Stimulated activated CD8-positive, alpha-beta memory T cell treated with anti-CD3 and anti-CD28 coated beads, Interleukin-4, amount 100 ng/mL, for 1 hour (primary cell): ENCODE measurements at regions not wholly inside any gene's neighbourhood (a gene's known extent, or its start where the extent isn't known, plus 50 kb on each side); places are given as distances from the start of the nearest gene placed in this dataset.
A peak's percentile ranks its signal among the peaks of the same experiment; 100 is the strongest.

Experiments used
- DNase-seq, 2 donors: peaks; one replicate each; pipeline ENCODE4 v3.0.0-alpha.2; 2020; ENCODE audit warnings: low read depth in 2 of 2, low spot score in 1 of 2

DNA sequence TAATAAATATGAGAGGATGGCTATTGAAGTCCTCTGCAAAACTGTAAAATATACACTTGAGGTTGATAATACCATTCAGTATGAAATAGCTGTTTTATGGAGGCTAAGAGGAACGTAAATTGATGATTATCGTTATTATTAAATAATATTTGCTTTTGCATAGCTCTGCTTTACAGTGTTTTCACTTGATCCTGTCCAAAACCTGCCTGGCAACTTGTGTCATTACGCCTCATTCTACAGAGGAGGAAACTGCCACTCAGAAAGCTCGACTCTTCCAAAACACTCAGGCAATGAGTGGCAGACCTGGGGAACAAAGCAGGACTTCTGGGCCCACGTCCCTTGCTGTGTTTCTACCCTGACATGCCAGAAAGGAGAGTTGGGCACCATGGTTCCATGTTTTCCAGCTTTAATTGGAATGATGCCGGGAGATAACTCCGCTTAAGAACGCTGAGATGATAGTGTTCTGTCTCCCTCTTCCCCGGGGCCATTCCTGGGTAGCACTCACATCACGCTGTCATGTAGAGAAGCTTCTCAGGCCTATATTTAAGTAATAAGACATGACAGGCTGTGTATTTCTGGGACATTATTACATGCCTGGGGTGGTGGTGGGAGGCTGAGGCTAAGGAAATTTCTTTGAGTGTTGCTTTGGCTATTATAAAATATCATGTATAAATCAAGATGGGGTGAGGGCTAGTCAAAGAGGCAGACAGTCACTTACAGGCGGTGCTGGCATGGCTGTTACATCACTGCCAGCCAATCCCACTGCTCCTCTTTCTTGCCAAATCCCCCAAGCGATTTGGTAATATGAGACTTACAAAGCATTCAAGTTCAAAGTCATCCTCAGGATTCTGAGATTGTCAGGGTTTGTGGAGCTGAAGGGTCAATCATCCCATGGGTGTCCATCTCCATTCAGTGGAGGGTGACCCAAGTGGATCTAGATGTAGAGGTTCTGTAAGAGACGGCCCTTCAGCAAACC is 501.7 kb downstream of the INSC start:
- no peak for DNase-seq

DNA sequence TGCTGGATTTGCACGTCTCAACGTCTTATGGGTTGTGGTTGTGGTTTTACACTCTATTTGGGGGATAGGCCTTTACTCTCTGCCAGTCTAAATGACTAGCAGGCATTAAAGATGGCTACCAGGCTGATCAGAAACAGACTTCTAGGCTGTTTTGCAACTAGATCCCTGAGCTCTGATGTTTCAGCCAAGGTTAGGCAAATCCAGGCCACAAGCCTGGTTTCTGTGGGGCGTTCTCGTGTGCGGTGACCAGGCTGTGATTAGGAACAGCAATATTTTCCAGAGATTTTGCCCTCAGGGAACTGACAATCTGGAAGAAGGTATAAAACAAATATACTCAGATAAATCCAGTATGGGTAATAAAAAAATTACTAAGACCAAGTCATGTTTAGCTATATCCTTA is 502.4 kb downstream of the INSC start:
- DNase-seq = no peak

- DNase-seq = no peak
These were observed 503.9 kb downstream of the INSC start for GRCh38 chr11:15618583-15619032.

- no peak for DNase-seq
These were observed 506.8 kb downstream of the INSC start for GRCh38 chr11:15621565-15621964.

GRCh38 chr11:15622231-15622890 is 507.6 kb downstream of the INSC start:
- no peak for DNase-seq

DNA sequence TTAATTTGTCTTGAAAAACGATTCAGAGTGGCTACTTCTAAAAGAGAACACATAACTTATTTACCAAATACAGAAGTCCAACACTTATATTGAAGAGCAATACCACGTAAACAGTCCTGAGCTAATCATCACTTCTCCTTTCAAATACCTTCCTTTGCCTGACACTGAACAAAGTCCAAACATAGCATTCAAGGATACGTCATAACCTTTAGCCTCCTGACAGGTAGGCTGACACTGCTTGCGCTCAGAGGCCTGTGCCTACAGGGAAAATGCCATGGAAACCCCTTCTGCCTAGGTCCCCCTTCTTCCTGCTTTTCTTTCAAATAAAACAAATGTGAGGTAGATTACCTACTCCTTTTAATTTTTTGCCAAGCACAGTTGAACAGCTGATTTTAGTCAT is 510.0 kb downstream of the INSC start:
- no peak for DNase-seq

DNA sequence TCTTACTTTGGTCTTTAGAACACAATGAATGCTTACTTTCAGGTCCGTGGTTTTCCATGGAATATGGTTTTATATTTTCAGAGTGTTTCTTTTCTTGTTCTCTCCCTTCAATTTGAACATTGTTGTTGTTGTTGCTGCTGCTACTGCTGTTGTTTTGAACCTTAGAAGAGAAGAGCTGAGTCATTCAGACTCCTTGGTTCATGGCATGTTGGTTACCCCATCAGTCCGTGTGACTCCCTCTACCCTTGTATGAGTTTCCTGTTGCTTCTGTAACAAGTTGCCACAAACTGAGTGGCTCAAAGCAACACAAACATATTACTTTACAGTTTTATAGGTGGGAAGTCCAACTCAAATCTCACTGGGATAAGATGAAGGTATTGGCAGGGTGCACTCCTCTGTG is 511.0 kb downstream of the INSC start:
- DNase-seq = no peak

GRCh38 chr11:15627560-15627959 is 512.8 kb downstream of the INSC start:
- no peak for DNase-seq

- no peak for DNase-seq
These were observed 515.1 kb downstream of the INSC start for GRCh38 chr11:15629690-15630321.

- no peak for DNase-seq
These were observed 516.2 kb downstream of the INSC start for GRCh38 chr11:15630896-15631295.

- DNase-seq = no peak
These were observed 520.8 kb downstream of the INSC start for GRCh38 chr11:15635521-15635920.

DNA sequence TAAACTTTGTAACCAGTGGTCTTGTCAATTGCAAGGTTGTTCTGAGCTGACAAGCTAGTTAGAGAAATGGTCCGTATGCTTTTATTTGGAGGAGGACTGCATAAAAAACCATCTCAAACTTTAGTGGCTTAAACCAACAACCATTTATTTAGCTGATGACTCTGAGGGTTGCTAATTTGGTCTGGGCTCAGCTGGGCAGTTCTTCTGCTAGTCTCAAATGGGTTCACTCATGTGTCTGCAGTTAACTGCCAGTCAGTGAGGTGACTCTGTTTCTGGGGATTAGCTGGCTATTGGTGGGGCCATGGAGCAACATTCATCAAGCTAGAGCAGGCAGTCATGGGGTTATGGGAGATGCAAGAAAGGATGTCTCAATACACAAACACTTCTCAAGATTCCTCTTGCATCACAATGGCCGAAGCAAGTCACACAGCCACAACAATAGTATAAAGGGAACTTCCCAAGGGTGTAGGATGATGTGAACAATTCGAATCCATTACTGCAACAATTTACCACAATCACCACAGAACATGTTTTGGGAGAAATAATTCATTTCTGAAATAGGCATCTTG is 521.9 kb downstream of the INSC start:
- DNase-seq = no peak

- no peak for DNase-seq
These were observed 523.7 kb downstream of the INSC start for GRCh38 chr11:15638386-15638787.

DNA sequence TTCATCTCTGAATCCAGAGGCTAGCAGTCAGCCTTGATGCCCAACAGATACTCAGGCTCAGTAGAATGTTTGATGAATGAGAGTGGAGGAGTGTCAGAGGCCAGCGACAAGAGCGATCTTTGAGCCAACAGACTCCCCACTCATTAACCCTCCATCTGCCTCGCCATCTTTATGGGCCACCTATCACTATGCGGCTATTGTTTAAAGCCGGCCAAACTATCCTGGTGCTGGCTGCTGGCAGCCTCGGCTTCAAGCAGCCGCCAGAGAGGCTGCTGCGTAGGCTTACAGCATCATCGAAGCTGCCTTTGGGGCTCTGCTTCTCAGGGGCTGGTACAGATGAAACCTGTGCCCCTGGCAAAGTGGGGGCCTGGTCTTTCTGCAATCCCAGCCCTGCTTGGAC is 525.6 kb downstream of the INSC start:
- no peak for DNase-seq

- no peak for DNase-seq
These were observed 526.7 kb downstream of the INSC start for GRCh38 chr11:15641271-15642045.

- no peak for DNase-seq
These were observed 530.5 kb downstream of the INSC start for GRCh38 chr11:15645201-15645600.

DNA sequence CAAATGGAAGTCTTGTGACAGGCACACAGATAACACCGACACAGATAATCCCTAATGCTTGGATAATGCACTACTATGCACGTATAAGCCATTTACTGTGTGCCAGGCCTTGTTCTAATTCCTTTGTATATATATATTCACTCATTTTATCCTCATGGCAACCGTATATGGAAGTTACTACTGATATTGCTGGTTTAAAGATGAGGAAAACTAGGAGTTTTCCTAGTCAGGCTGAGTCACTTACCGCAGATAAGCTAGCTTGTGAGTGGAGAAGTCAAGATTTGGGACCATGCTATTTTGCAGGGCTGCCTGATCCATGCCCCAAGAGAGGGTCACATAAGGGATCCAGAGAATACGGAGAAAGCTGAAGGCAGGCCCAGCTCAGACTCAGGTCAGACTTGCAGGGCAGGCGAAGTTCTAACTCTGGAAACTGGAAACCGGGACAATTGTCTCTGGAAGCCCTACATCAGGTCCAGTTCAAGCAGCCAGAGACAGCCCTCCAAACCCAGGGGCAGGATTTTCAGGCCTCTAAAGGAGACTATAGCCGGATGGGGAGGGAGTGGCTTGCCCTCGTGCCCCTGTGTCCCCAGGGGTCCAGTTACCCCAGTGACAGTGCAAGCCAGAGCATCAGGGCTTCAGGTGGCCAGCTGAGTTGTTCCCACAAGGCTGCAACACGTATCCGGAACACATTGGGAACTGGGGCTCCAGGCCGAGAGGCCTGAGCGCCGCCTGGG is 534.8 kb downstream of the INSC start:
- DNase-seq = no peak

DNA sequence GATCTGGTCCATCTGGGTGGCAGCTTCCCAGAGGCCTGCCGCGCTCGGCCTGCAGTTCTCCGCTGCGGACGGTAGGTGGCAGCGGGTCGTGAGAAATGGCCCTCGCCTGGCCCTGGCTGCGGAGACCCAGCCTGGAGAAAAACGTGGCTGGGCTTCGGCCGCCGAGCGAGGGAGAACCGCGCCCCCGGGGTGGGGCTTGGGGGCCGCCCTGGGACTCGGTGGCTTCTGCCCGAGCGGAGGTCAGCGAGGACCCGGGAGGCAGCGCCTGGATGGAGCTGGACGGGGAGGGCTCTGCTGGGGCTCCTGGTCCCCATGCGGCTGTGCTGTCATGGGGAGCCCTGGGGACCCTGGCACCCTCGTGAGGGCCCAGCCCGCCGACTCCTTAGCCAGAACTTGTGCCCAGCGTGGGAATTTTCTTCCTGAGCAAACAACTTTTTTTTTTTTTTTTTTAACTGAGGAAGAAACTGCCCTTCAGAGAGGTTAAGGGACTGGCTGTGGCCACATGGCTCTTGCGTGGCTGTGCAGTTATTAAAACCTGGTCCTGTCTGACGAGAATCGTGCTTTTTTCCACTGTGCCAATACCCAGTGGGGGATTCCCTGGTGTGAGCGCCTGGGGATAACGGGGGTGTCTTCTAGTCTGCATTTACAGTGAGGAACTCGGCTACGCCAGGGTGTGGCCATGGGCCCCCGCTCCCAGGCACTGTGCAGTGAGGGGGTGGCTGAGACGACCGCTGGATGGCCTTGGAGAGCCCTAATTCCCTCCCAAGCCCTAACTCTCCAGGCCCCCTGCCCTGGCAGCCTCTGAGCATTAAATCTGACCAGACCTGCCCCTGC is 535.6 kb downstream of the INSC start:
- peak in 1 of 2 donors; percentile 29 for DNase-seq

- DNase-seq = no peak
These were observed 536.3 kb downstream of the INSC start for GRCh38 chr11:15651033-15651432.
